Mesendoderm (in vitro differentiated cells): ENCODE measurements at regions not wholly inside any gene's neighbourhood (a gene's known extent, or its start where the extent isn't known, plus 50 kb on each side); places are given as distances from the start of the nearest gene placed in this dataset.

Experiments
- DNase-seq: peaks from one replicate; pipeline ENCODE4 v3.0.0; 2013
- H2AK5ac ChIP-seq: 2 replicates; pipeline ENCODE4 v1.6.1; 2013; ENCODE audit warnings: low read length, inconsistent platforms
- H2BK120ac ChIP-seq: 2 replicates; pipeline ENCODE4 v1.6.1; 2013; ENCODE audit warnings: low read depth, mild to moderate bottlenecking, low read length, moderate library complexity, mixed read lengths
- H2BK15ac ChIP-seq: replicated peaks from 2 replicates; pipeline ENCODE4 v1.6.1; 2013; ENCODE audit warnings: low read depth, mild to moderate bottlenecking, moderate library complexity
- H2BK5ac ChIP-seq: 2 replicates; pipeline ENCODE4 v1.6.1; 2013; ENCODE audit warnings: low read length, inconsistent platforms
- H3K18ac ChIP-seq: 2 replicates; pipeline ENCODE4 v1.6.1; 2013; ENCODE audit warnings: mild to moderate bottlenecking, low read length, mixed read lengths
- H3K23ac ChIP-seq: one replicate; pipeline ENCODE4 v1.6.1; 2013; ENCODE audit warnings: low read length
- H3K27ac ChIP-seq: 2 replicates; pipeline ENCODE4 v1.5.1; 2013; ENCODE audit warnings: low read depth, mild to moderate bottlenecking, inconsistent platforms, low read length, moderate library complexity
- H3K27me3 ChIP-seq: 2 replicates; pipeline ENCODE4 v1.6.1; 2013; ENCODE audit warnings: low read length, control low read depth, mild to moderate bottlenecking, inconsistent platforms; ENCODE audit not compliant: insufficient read depth, poor library complexity
- H3K36me3 ChIP-seq: 2 replicates; pipeline ENCODE4 v1.6.1; 2013; ENCODE audit warnings: low read length, inconsistent platforms; ENCODE audit not compliant: control insufficient read depth, insufficient read depth
- H3K4ac ChIP-seq: one replicate; pipeline ENCODE4 v1.6.1; 2013; ENCODE audit warnings: low read depth, mild to moderate bottlenecking, low read length, moderate library complexity
- H3K4me1 ChIP-seq: 2 replicates; pipeline ENCODE4 v1.6.1; 2013; ENCODE audit warnings: low read depth, low read length, inconsistent platforms; ENCODE audit not compliant: control insufficient read depth
- H3K4me2 ChIP-seq: 2 replicates; pipeline ENCODE4 v1.6.1; 2013; ENCODE audit warnings: low read length
- H3K4me3 ChIP-seq: 2 replicates; pipeline ENCODE4 v1.5.1; 2013; ENCODE audit warnings: mild to moderate bottlenecking, low read length
- H3K56ac ChIP-seq: one replicate; pipeline ENCODE4 v1.6.1; 2013; ENCODE audit warnings: low read length
- H3K79me1 ChIP-seq: 2 replicates; pipeline ENCODE4 v1.6.1; 2013; ENCODE audit warnings: low read length, inconsistent platforms
- H3K79me2 ChIP-seq: 2 replicates; pipeline ENCODE4 v1.6.1; 2013; ENCODE audit warnings: mild to moderate bottlenecking, low read length; ENCODE audit not compliant: control insufficient read depth, insufficient read depth
- H3K9ac ChIP-seq: 2 replicates; pipeline ENCODE4 v1.6.1; 2013; ENCODE audit warnings: low read length, inconsistent platforms
- H4K5ac ChIP-seq: one replicate; pipeline ENCODE4 v1.6.1; 2013; ENCODE audit warnings: low read length
- H4K8ac ChIP-seq: one replicate; pipeline ENCODE4 v1.6.1; 2013; ENCODE audit warnings: low read depth, mild to moderate bottlenecking, control low read depth, low read length, moderate library complexity
- WGBS: extraction: QIAGEN DNeasy Blood & Tissue Kit; methylation state at CpG from one replicate; pipeline ENCODE4 v1.1.7; 2013; ENCODE audit warnings: low lambda C conversion rate, missing lambda C conversion rate; ENCODE audit not compliant: insufficient coverage; ENCODE audit errors: extremely low coverage; 5-methylcytosine and 5-hydroxymethylcytosine counted together

GRCh38 chr2:43106559-43107527, 119.6 kb downstream of the ZFP36L2 start:
- WGBS = no CpG with 5 or more reads among the region's 10 CpGs
- Histone ChIP-seq H4K5ac (no peak overlapping the region), H3K79me1 (no peaks in the 10 kb centered on the region), H4K8ac (no peak overlapping the region), H3K27me3 (no peaks in the 10 kb centered on the region), H3K36me3 (no peaks in the 10 kb centered on the region), H2BK15ac (no peak overlapping the region), H3K79me2 (no peaks in the 10 kb centered on the region), H3K9ac (no peak overlapping the region), H3K4ac (no peak overlapping the region), H3K4me2 (no peak overlapping the region), H2BK120ac (no peak overlapping the region), H3K27ac (no peak overlapping the region), H3K18ac (no peak overlapping the region), H3K23ac (no peak overlapping the region), H2AK5ac (no peak overlapping the region), H2BK5ac (no peak overlapping the region), H3K56ac (no peak overlapping the region), H3K4me1 (no peaks in the 10 kb centered on the region), H3K4me3 (no peak overlapping the region)
- DNase-seq = no peak

GRCh38 chr2:43105586-43106558, 120.5 kb downstream of the ZFP36L2 start:
- Histone ChIP-seq H3K36me3 (no peaks in the 10 kb centered on the region), H3K18ac (no peak overlapping the region), H3K79me1 (no peaks in the 10 kb centered on the region), H3K27ac (no peak overlapping the region), H2BK15ac (no peak overlapping the region), H3K4me3 (no peak overlapping the region), H3K56ac (peak overlapping the region; percentile 44), H2BK5ac (no peak overlapping the region), H3K23ac (no peak overlapping the region), H3K4ac (no peak overlapping the region), H3K4me1 (peaks cover 2% of the 10 kb centered on the region), H2BK120ac (no peak overlapping the region), H3K27me3 (no peaks in the 10 kb centered on the region), H2AK5ac (no peak overlapping the region), H3K79me2 (no peaks in the 10 kb centered on the region), H4K5ac (no peak overlapping the region), H3K4me2 (no peak overlapping the region), H3K9ac (no peak overlapping the region), H4K8ac (no peak overlapping the region)
- peak; percentile 61 for DNase-seq
- no CpG with 5 or more reads among the region's 4 CpGs for WGBS

GRCh38 chr2:43104763-43105162, 121.6 kb downstream of the ZFP36L2 start:
- H3K23ac ChIP-seq = no peak overlapping the region
- no peak overlapping the region for H3K56ac ChIP-seq
- no CpG with 5 or more reads among the region's 2 CpGs for WGBS
- H2AK5ac ChIP-seq = no peak overlapping the region
- H3K27me3 ChIP-seq = no peaks in the 10 kb centered on the region
- H3K18ac ChIP-seq = no peak overlapping the region
- peaks cover 2% of the 10 kb centered on the region for H3K4me1 ChIP-seq
- no peak overlapping the region for H3K4ac ChIP-seq
- no peak overlapping the region for H3K9ac ChIP-seq
- no peak overlapping the region for H4K5ac ChIP-seq
- no peak overlapping the region for H3K4me3 ChIP-seq
- H3K27ac ChIP-seq = no peak overlapping the region
- H3K36me3 ChIP-seq = no peaks in the 10 kb centered on the region
- H4K8ac ChIP-seq = no peak overlapping the region
- H2BK120ac ChIP-seq = no peak overlapping the region
- H3K4me2 ChIP-seq = no peak overlapping the region
- H2BK15ac ChIP-seq = no peak overlapping the region
- H3K79me2 ChIP-seq = no peaks in the 10 kb centered on the region
- no peaks in the 10 kb centered on the region for H3K79me1 ChIP-seq
- no peak overlapping the region for H2BK5ac ChIP-seq
- DNase-seq = no peak

DNA sequence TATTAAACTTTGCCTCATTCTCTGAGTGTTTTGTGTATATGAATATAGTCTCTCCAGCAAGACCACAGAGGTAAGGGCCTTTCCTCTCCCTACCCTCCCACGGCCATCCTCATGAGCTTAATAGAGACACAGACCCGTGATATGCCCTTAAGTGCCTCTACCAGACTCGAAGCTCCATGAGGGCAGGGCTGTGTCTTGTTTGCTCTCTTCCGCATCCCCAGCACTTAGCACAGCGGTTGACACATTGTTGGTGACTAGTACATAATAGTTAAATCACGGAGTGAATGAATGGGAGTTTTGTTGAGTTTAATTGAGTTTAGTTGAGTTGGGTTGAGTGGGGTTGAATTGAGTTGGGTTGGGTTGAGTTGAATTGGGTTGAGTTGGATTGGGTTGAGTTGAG, 122.3 kb downstream of the ZFP36L2 start:
- Histone ChIP-seq H3K79me2 (no peaks in the 10 kb centered on the region), H3K27ac (no peak overlapping the region), H2AK5ac (no peak overlapping the region), H2BK15ac (no peak overlapping the region), H3K4me2 (no peak overlapping the region), H3K27me3 (no peaks in the 10 kb centered on the region), H3K36me3 (no peaks in the 10 kb centered on the region), H3K56ac (no peak overlapping the region), H3K4me3 (no peak overlapping the region), H4K8ac (no peak overlapping the region), H3K4me1 (peaks cover 2% of the 10 kb centered on the region), H2BK5ac (no peak overlapping the region), H2BK120ac (no peak overlapping the region), H4K5ac (no peak overlapping the region), H3K9ac (no peak overlapping the region), H3K4ac (no peak overlapping the region), H3K79me1 (no peaks in the 10 kb centered on the region), H3K23ac (no peak overlapping the region), H3K18ac (no peak overlapping the region)
- no peak for DNase-seq
- WGBS = 100% methylated on average over 1 of the region's 6 CpGs

DNA sequence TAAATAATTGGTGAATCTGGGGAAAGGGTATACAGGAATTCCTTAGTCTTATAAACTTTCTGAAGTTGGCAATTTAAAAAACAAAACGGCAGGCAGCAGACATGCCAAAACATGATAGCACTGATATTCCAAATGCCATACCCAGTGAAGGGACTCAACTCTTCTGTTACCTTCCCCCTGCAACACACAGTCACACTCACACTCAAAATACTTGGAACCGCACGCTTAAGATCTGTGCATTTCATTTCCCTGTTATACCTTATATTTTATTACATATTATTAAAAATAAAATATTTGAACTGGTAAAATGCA, 123.4 kb downstream of the ZFP36L2 start:
- Histone ChIP-seq H3K27ac (no peak overlapping the region), H3K9ac (no peak overlapping the region), H3K4me1 (peaks cover 2% of the 10 kb centered on the region), H3K27me3 (no peaks in the 10 kb centered on the region), H3K56ac (no peak overlapping the region), H2BK120ac (no peak overlapping the region), H4K8ac (no peak overlapping the region), H2BK15ac (no peak overlapping the region), H3K23ac (no peak overlapping the region), H3K36me3 (no peaks in the 10 kb centered on the region), H3K18ac (no peak overlapping the region), H2AK5ac (no peak overlapping the region), H3K4ac (no peak overlapping the region), H3K79me1 (no peaks in the 10 kb centered on the region), H3K4me3 (no peak overlapping the region), H3K79me2 (no peaks in the 10 kb centered on the region), H2BK5ac (no peak overlapping the region), H3K4me2 (no peak overlapping the region), H4K5ac (no peak overlapping the region)
- 100% methylated on average over 2 of the region's 3 CpGs for WGBS
- no peak for DNase-seq
